H9 (cell line): ENCODE measurements at regions not wholly inside any gene's neighbourhood (a gene's known extent, or its start where the extent isn't known, plus 50 kb on each side); places are given as distances from the start of the nearest gene placed in this dataset.

ENCODE experiments used
- DNase-seq: peaks from one replicate; pipeline ENCODE4 v3.0.0-alpha.2; 2017
- H2AFZ ChIP-seq: one replicate; pipeline ENCODE4 v1.6.1; 2013; ENCODE audit warnings: mild to moderate bottlenecking, low read length, control low read depth, moderate library complexity
- H2AK5ac ChIP-seq: 2 replicates; pipeline ENCODE4 v1.6.1; 2013; ENCODE audit warnings: low read length, control low read depth, mixed read lengths; ENCODE audit not compliant: insufficient read length
- H2BK120ac ChIP-seq: one replicate; pipeline ENCODE4 v1.6.1; 2013; ENCODE audit warnings: low read depth, mild to moderate bottlenecking, low read length, control low read depth, inconsistent platforms; ENCODE audit not compliant: poor library complexity, severe bottlenecking
- H2BK12ac ChIP-seq: 2 replicates; pipeline ENCODE4 v1.6.1; 2013; ENCODE audit warnings: low read length, control low read depth, mixed read lengths, low read depth; ENCODE audit not compliant: insufficient read length
- H2BK15ac ChIP-seq: 2 replicates; pipeline ENCODE4 v1.6.1; 2013; ENCODE audit warnings: low read depth, low read length, control low read depth
- H2BK20ac ChIP-seq: one replicate; pipeline ENCODE4 v1.6.1; 2013; ENCODE audit warnings: low read depth, mild to moderate bottlenecking, low read length, control low read depth, inconsistent platforms; ENCODE audit not compliant: poor library complexity, severe bottlenecking
- H2BK5ac ChIP-seq: 2 replicates; pipeline ENCODE4 v1.6.1; 2013; ENCODE audit warnings: low read length, control low read depth, mixed read lengths; ENCODE audit not compliant: insufficient read length
- H3K14ac ChIP-seq: 2 replicates; pipeline ENCODE4 v1.6.1; 2013; ENCODE audit warnings: low read length, control low read depth; ENCODE audit not compliant: insufficient read depth
- H3K18ac ChIP-seq: 2 replicates; pipeline ENCODE4 v1.6.1; 2013; ENCODE audit warnings: low read depth, mild to moderate bottlenecking, mixed read lengths, low read length, control low read depth; ENCODE audit not compliant: insufficient read length
- H3K23ac ChIP-seq: 2 replicates; pipeline ENCODE4 v1.6.1; 2013; ENCODE audit warnings: low read length, control low read depth, mixed read lengths, low read depth; ENCODE audit not compliant: insufficient read length
- H3K23me2 ChIP-seq: 2 replicates; pipeline ENCODE4 v1.6.1; 2013; ENCODE audit warnings: low read depth, mild to moderate bottlenecking, mixed read lengths, low read length, control low read depth; ENCODE audit not compliant: insufficient read length, poor library complexity, severe bottlenecking
- H3K27ac ChIP-seq: 2 replicates; pipeline ENCODE4 v1.5.1; 2013; ENCODE audit warnings: low read length, control low read depth, mixed read lengths, low read depth; ENCODE audit not compliant: insufficient read length
- H3K27me3 ChIP-seq: 2 replicates; pipeline ENCODE4 v1.6.1; 2013; ENCODE audit warnings: low read length, control low read depth, inconsistent platforms; ENCODE audit not compliant: insufficient read depth
- H3K4ac ChIP-seq: 2 replicates; pipeline ENCODE4 v1.6.1; 2013; ENCODE audit warnings: low read depth, mild to moderate bottlenecking, control low read depth, inconsistent platforms, low read length, moderate library complexity
- H3K4me1 ChIP-seq: 2 replicates; pipeline ENCODE4 v1.6.1; 2013; ENCODE audit warnings: low read length, control low read depth, inconsistent platforms; ENCODE audit not compliant: insufficient read depth
- H3K4me2 ChIP-seq: 2 replicates; pipeline ENCODE4 v1.6.1; 2013; ENCODE audit warnings: low read length, control low read depth, mixed read lengths; ENCODE audit not compliant: insufficient read length, insufficient read depth
- H3K56ac ChIP-seq: 2 replicates; pipeline ENCODE4 v1.6.1; 2013; ENCODE audit warnings: low read depth, mild to moderate bottlenecking, mixed read lengths, low read length, control low read depth; ENCODE audit not compliant: insufficient read length
- H3K79me1 ChIP-seq: 2 replicates; pipeline ENCODE4 v1.6.1; 2013; ENCODE audit warnings: low read depth, mild to moderate bottlenecking, moderate library complexity, low read length, control low read depth, inconsistent platforms; ENCODE audit not compliant: insufficient read depth, poor library complexity, severe bottlenecking
- H3K79me2 ChIP-seq: 2 replicates; pipeline ENCODE4 v1.6.1; 2013; ENCODE audit warnings: low read length, control low read depth, inconsistent platforms; ENCODE audit not compliant: insufficient read depth
- H3K9ac ChIP-seq: 2 replicates; pipeline ENCODE4 v1.6.1; 2013; ENCODE audit warnings: low read length, control low read depth, mixed read lengths; ENCODE audit not compliant: insufficient read length; ENCODE audit errors: extremely low read depth
- H3K9me3 ChIP-seq: one replicate; pipeline ENCODE4 v1.6.1; 2013; ENCODE audit warnings: low read depth, low read length, inconsistent platforms; ENCODE audit not compliant: control insufficient read depth
- H3T11ph ChIP-seq: one replicate; pipeline ENCODE4 v1.6.1; 2013; ENCODE audit warnings: mild to moderate bottlenecking, low read length, control low read depth, inconsistent platforms
- H4K20me1 ChIP-seq: one replicate; pipeline ENCODE4 v1.6.1; 2013; ENCODE audit not compliant: control insufficient read depth, insufficient read length, insufficient read depth
- H4K5ac ChIP-seq: 2 replicates; pipeline ENCODE4 v1.6.1; 2013; ENCODE audit warnings: low read depth, mild to moderate bottlenecking, mixed read lengths, low read length, control low read depth; ENCODE audit not compliant: insufficient read length
- H4K8ac ChIP-seq: replicated peaks from 2 replicates; pipeline ENCODE4 v1.6.1; 2013; ENCODE audit warnings: low read length, control low read depth, mixed read lengths, low read depth; ENCODE audit not compliant: insufficient read length
- H4K91ac ChIP-seq: 2 replicates; pipeline ENCODE4 v1.6.1; 2013; ENCODE audit warnings: low read depth, mild to moderate bottlenecking, moderate library complexity, mixed read lengths, low read length, control low read depth; ENCODE audit not compliant: insufficient read length
- H3K27ac Mint-ChIP-seq, 3 experiments: 2 replicates in 2 of 3; 3 replicates in 1 of 3; pipeline ENCODE4 v1.8.0; 2020 to 2021; ENCODE audit warnings: mixed read lengths in 3 of 3, mild to moderate bottlenecking in 1 of 3, moderate library complexity in 1 of 3
- H3K27me3 Mint-ChIP-seq: 2 replicates; pipeline ENCODE4 v1.8.0; 2021; ENCODE audit warnings: low read depth, mild to moderate bottlenecking, moderate library complexity, mixed read lengths
- H3K36me3 Mint-ChIP-seq, 3 experiments: 2 replicates in 2 of 3; 3 replicates in 1 of 3; pipeline ENCODE4 v1.8.0; 2020 to 2021; ENCODE audit warnings: low read depth in 3 of 3, mixed read lengths in 3 of 3; ENCODE audit not compliant: insufficient read depth in 1 of 3
- H3K4me1 Mint-ChIP-seq, 2 experiments: 2 replicates each; pipeline ENCODE4 v1.8.0; 2020; ENCODE audit warnings: mixed read lengths in 2 of 2
- H3K4me3 Mint-ChIP-seq, 2 experiments: 2 replicates in 1 of 2; 3 replicates in 1 of 2; pipeline ENCODE4 v1.8.0; 2020 to 2021; ENCODE audit warnings: mild to moderate bottlenecking in 2 of 2, mixed read lengths in 2 of 2, moderate library complexity in 1 of 2
- H3K9me3 Mint-ChIP-seq, 2 experiments: 2 replicates in 1 of 2; 3 replicates in 1 of 2; pipeline ENCODE4 v1.8.0; 2020; ENCODE audit warnings: mild to moderate bottlenecking in 2 of 2, mixed read lengths in 2 of 2, moderate library complexity in 1 of 2
- WGBS: extraction: QIAGEN DNeasy Blood & Tissue Kit; methylation state at CpG from one replicate; pipeline ENCODE4 v1.1.7; 2013; ENCODE audit warnings: missing lambda C conversion rate, low lambda C conversion rate, mixed read lengths; ENCODE audit not compliant: insufficient read length; ENCODE audit errors: extremely low coverage; 5-methylcytosine and 5-hydroxymethylcytosine counted together
- TF ChIP-seq, protein P1 (sequence below): fragments of 200-600 bp; sonication (generic); conservative IDR thresholded peaks from 3 replicates; pipeline ENCODE4 v1.8.0; 2021; ENCODE audit warnings: antibody characterized with exemption, mild to moderate bottlenecking

DNA sequence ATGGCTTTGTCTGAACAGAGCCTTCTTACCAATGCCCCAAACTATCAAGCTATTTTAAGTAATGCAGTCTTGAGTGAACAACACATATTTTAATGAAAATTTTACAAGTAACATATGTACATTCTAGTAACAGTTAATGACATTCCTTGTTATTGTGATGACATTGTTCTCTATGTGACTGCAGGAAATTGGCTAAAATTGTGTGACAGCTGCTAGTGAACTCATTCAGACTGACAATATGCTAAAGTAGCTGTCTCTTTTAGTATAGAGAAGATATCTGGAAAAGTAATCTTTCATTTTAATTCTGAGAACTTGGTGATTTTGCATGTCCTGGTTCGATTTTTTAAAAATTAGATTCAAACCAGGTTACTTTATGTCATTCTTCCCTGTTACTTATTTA, 259.8 kb upstream of the MAGI2 start:
- Histone ChIP-seq H3K4me2 (no peak overlapping the region), H3K4me1 (no peaks in the 10 kb centered on the region), H3K9me3 (no peaks in the 10 kb centered on the region), H3K79me1 (no peaks in the 10 kb centered on the region), H2AFZ (no peak overlapping the region), H4K8ac (no peak overlapping the region), H3K27me3 (no peaks in the 10 kb centered on the region), H2BK12ac (no peak overlapping the region), H3K4ac (no peak overlapping the region), H2BK120ac (no peak overlapping the region), H2BK5ac (no peak overlapping the region), H3K23ac (no peak overlapping the region), H2AK5ac (no peak overlapping the region), H4K20me1 (no peaks in the 10 kb centered on the region), H3K56ac (no peak overlapping the region), H3K27ac (no peak overlapping the region), H3K9ac (no peak overlapping the region), H3K18ac (no peak overlapping the region), H4K91ac (no peak overlapping the region), H3K14ac (no peak overlapping the region), H3K79me2 (no peaks in the 10 kb centered on the region), H3K23me2 (no peaks in the 10 kb centered on the region), H4K5ac (no peak overlapping the region), H2BK15ac (no peak overlapping the region), H3T11ph (no peak overlapping the region), H2BK20ac (no peak overlapping the region)
- WGBS: no CpG with 5 or more reads among the region's 1 CpG
- Mint-ChIP-seq H3K9me3 (no peaks in the 10 kb centered on the region), H3K27me3 (no peaks in the 10 kb centered on the region), H3K4me1 (no peaks in the 10 kb centered on the region), H3K36me3 (no peaks in the 10 kb centered on the region), H3K4me3 (no peak overlapping the region), H3K27ac (no peak overlapping the region)
- DNase-seq: no peak
- TF ChIP-seq, protein P1, sequence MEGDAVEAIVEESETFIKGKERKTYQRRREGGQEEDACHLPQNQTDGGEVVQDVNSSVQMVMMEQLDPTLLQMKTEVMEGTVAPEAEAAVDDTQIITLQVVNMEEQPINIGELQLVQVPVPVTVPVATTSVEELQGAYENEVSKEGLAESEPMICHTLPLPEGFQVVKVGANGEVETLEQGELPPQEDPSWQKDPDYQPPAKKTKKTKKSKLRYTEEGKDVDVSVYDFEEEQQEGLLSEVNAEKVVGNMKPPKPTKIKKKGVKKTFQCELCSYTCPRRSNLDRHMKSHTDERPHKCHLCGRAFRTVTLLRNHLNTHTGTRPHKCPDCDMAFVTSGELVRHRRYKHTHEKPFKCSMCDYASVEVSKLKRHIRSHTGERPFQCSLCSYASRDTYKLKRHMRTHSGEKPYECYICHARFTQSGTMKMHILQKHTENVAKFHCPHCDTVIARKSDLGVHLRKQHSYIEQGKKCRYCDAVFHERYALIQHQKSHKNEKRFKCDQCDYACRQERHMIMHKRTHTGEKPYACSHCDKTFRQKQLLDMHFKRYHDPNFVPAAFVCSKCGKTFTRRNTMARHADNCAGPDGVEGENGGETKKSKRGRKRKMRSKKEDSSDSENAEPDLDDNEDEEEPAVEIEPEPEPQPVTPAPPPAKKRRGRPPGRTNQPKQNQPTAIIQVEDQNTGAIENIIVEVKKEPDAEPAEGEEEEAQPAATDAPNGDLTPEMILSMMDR: no peak
